Panc1 (cell line): ENCODE measurements at regions not wholly inside any gene's neighbourhood (a gene's known extent, or its start where the extent isn't known, plus 50 kb on each side); places are given as distances from the start of the nearest gene placed in this dataset.

Experiments used
- CTCF ChIP-seq: fragments of 450-650 bp; IDR thresholded peaks from 2 replicates; pipeline ENCODE4 v1.5.1; 2017; ENCODE audit warnings: mild to moderate bottlenecking
- SIN3A ChIP-seq: IDR thresholded peaks from 2 replicates; pipeline ENCODE4 v1.6.1; 2012; ENCODE audit warnings: low read depth, mild to moderate bottlenecking, low read length, moderate library complexity, borderline replicate concordance; ENCODE audit not compliant: insufficient read depth
- TF ChIP-seq, protein P1 (sequence below), 2 experiments: IDR thresholded peaks; 2 replicates each; pipeline ENCODE4 v1.6.1; 2011 to 2012; ENCODE audit warnings: low read depth in 2 of 2, control low read depth in 1 of 2, low read length in 1 of 2, mild to moderate bottlenecking in 1 of 2, moderate library complexity in 1 of 2; ENCODE audit not compliant: insufficient read depth in 1 of 2

- TF ChIP-seq CTCF, result no peak
- no peak for TF ChIP-seq SIN3A
- TF ChIP-seq, protein P1, sequence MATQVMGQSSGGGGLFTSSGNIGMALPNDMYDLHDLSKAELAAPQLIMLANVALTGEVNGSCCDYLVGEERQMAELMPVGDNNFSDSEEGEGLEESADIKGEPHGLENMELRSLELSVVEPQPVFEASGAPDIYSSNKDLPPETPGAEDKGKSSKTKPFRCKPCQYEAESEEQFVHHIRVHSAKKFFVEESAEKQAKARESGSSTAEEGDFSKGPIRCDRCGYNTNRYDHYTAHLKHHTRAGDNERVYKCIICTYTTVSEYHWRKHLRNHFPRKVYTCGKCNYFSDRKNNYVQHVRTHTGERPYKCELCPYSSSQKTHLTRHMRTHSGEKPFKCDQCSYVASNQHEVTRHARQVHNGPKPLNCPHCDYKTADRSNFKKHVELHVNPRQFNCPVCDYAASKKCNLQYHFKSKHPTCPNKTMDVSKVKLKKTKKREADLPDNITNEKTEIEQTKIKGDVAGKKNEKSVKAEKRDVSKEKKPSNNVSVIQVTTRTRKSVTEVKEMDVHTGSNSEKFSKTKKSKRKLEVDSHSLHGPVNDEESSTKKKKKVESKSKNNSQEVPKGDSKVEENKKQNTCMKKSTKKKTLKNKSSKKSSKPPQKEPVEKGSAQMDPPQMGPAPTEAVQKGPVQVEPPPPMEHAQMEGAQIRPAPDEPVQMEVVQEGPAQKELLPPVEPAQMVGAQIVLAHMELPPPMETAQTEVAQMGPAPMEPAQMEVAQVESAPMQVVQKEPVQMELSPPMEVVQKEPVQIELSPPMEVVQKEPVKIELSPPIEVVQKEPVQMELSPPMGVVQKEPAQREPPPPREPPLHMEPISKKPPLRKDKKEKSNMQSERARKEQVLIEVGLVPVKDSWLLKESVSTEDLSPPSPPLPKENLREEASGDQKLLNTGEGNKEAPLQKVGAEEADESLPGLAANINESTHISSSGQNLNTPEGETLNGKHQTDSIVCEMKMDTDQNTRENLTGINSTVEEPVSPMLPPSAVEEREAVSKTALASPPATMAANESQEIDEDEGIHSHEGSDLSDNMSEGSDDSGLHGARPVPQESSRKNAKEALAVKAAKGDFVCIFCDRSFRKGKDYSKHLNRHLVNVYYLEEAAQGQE (IDR thresholded peaks at IDR 0.05; ENCODE audit: insufficient read depth in 1 of 2, low read depth in 2 of 2, low read length in 1 of 2), result no peak
Measured at GRCh38 chr6:154938221-154938580, 56.9 kb upstream of the TIAM2 start.
